H1 (cell line): ENCODE measurements at regions not wholly inside any gene's neighbourhood (a gene's known extent, or its start where the extent isn't known, plus 50 kb on each side); places are given as distances from the start of the nearest gene placed in this dataset.
"Not testable (repeated sequence)": the region's sequence is repeated elsewhere in the genome, so short reads cannot be mapped to it uniquely, and the experiment has no call there.

Experiments used
- ATF3 ChIP-seq: IDR thresholded peaks from 2 replicates; pipeline ENCODE4 v1.6.1; 2011; ENCODE audit warnings: low read depth, mild to moderate bottlenecking, low read length; ENCODE audit not compliant: insufficient read depth
- CTCF ChIP-seq, 3 experiments: IDR thresholded peaks; 1 replicate in 2 of 3; 2 replicates in 1 of 3; pipeline versions ENCODE4 v1.5.1 to v1.6.1; 2011; ENCODE audit warnings: low read length in 3 of 3, mild to moderate bottlenecking in 3 of 3, inconsistent platforms in 2 of 3, low read depth in 1 of 3, moderate library complexity in 1 of 3; ENCODE audit not compliant: insufficient read depth in 1 of 3; ENCODE audit errors: control extremely low read depth in 1 of 3
- EGR1 ChIP-seq: IDR thresholded peaks from 2 replicates; pipeline ENCODE4 v1.6.1; 2011; ENCODE audit warnings: low read depth, low read length, borderline replicate concordance
- EZH2 ChIP-seq: fragments of 200-600 bp; sonication (generic); IDR thresholded peaks from 2 replicates; pipeline ENCODE4 v1.7.1; 2012; ENCODE audit warnings: low read depth, mild to moderate bottlenecking, moderate library complexity, low read length, inconsistent platforms; ENCODE audit not compliant: severe bottlenecking
- HDAC6 ChIP-seq: IDR thresholded peaks from one replicate; pipeline ENCODE4 v1.7.1; 2012; ENCODE audit warnings: low read depth, mild to moderate bottlenecking, inconsistent platforms, low read length, moderate library complexity
- KDM1A ChIP-seq: fragments of 200-600, 300-600 bp; sonication (generic); IDR thresholded peaks from 2 replicates; pipeline ENCODE4 v1.7.1; 2016; ENCODE audit warnings: mild to moderate bottlenecking, low read length, borderline replicate concordance
- RAD21 ChIP-seq, 2 experiments: IDR thresholded peaks in 1 of 2; conservative IDR thresholded peaks in 1 of 2; 2 replicates each; pipeline ENCODE4 v1.6.1; 2011; ENCODE audit warnings: low read depth in 2 of 2, low read length in 2 of 2, improper control_type of control experiment in 1 of 2, inconsistent platforms in 1 of 2, mild to moderate bottlenecking in 1 of 2, moderate library complexity in 1 of 2
- SIX5 ChIP-seq: IDR thresholded peaks from 2 replicates; pipeline ENCODE4 v1.6.1; 2011; ENCODE audit warnings: mild to moderate bottlenecking, low read depth, low read length
- SRF ChIP-seq: IDR thresholded peaks from 2 replicates; pipeline ENCODE4 v1.6.1; 2011; ENCODE audit warnings: mild to moderate bottlenecking, low read depth, low read length, moderate library complexity
- TEAD4 ChIP-seq: IDR thresholded peaks from 2 replicates; pipeline ENCODE4 v1.6.1; 2012; ENCODE audit warnings: low read depth, low read length, inconsistent platforms, mixed read lengths

- not testable (repeated sequence) for TF ChIP-seq TEAD4, EGR1, HDAC6, SRF, ATF3, EZH2, SIX5, KDM1A
- TF ChIP-seq CTCF (IDR thresholded peaks at IDR 0.05; ENCODE audit: control extremely low read depth in 1 of 3, insufficient read depth in 1 of 3, low read depth in 1 of 3, low read length in 3 of 3) (peak; percentile 4 to 49 (median 5)), RAD21 (IDR thresholded peaks at IDR 0.05 in 1 of 2, conservative IDR thresholded peaks at IDR 0.05 in 1 of 2; ENCODE audit: low read depth in 2 of 2, low read length in 2 of 2) (0 out of 4 replicates have a peak, but pooled peaks of 1 of the 2 experiments have one; percentile 18)
Measured at GRCh38 chr6:168991695-168992094, 262.0 kb downstream of the THBS2 start.
